Osteoblast (primary cell): ENCODE measurements at regions not wholly inside any gene's neighbourhood (a gene's known extent, or its start where the extent isn't known, plus 50 kb on each side); places are given as distances from the start of the nearest gene placed in this dataset.

ENCODE experiments used
- DNase-seq: peaks from one replicate; pipeline ENCODE4 v3.0.0; 2011; ENCODE audit warnings: low spot score, mixed read lengths; ENCODE audit not compliant: insufficient read length; ENCODE audit errors: missing footprints
- H2AFZ ChIP-seq: 2 replicates; pipeline ENCODE4 v1.6.0; 2011; ENCODE audit warnings: mild to moderate bottlenecking, low read length
- H3K27ac ChIP-seq: 2 replicates; pipeline ENCODE4 v1.5.1; 2011; ENCODE audit warnings: mild to moderate bottlenecking, low read depth, low read length, moderate library complexity
- H3K27me3 ChIP-seq: 2 replicates; pipeline ENCODE4 v1.6.0; 2012; ENCODE audit warnings: mild to moderate bottlenecking, control low read depth, inconsistent platforms, low read length, moderate library complexity; ENCODE audit not compliant: insufficient read depth
- H3K36me3 ChIP-seq: 2 replicates; pipeline ENCODE4 v1.5.1; 2011; ENCODE audit warnings: mild to moderate bottlenecking, low read length, control low read depth, moderate library complexity; ENCODE audit not compliant: insufficient read depth
- H3K4me1 ChIP-seq: 2 replicates; pipeline ENCODE4 v1.5.1; 2011; ENCODE audit warnings: mild to moderate bottlenecking, low read length, control low read depth, moderate library complexity; ENCODE audit not compliant: insufficient read depth
- H3K4me2 ChIP-seq: 2 replicates; pipeline ENCODE4 v1.6.0; 2011; ENCODE audit warnings: mild to moderate bottlenecking, low read length; ENCODE audit not compliant: insufficient read depth
- H3K4me3 ChIP-seq: fragments of 200-600 bp; sonication (generic); 3 replicates; pipeline ENCODE4 v1.5.1; 2012; ENCODE audit warnings: mild to moderate bottlenecking, low read length, inconsistent platforms; ENCODE audit not compliant: insufficient read depth
- H3K79me2 ChIP-seq: 2 replicates; pipeline ENCODE4 v1.6.0; 2012; ENCODE audit warnings: mild to moderate bottlenecking, low read length, control low read depth, inconsistent platforms; ENCODE audit not compliant: insufficient read depth
- H3K9me3 ChIP-seq: 2 replicates; pipeline ENCODE4 v1.5.1; 2011; ENCODE audit warnings: low read depth, low read length, control low read depth
- H4K20me1 ChIP-seq: 2 replicates; pipeline ENCODE4 v1.6.0; 2012; ENCODE audit warnings: mild to moderate bottlenecking, low read length, control low read depth; ENCODE audit not compliant: insufficient read depth
- CTCF ChIP-seq: IDR thresholded peaks from 2 replicates; pipeline ENCODE4 v1.5.1; 2011; ENCODE audit warnings: mild to moderate bottlenecking, low read depth, low read length, moderate library complexity; ENCODE audit errors: extremely low read depth

- H3K79me2 ChIP-seq = no peaks in the 10 kb centered on the region
- H3K36me3 ChIP-seq = no peaks in the 10 kb centered on the region
- H3K4me2 ChIP-seq = no peak overlapping the region
- no peak overlapping the region for H3K4me3 ChIP-seq
- TF ChIP-seq CTCF = no peak
- no peaks in the 10 kb centered on the region for H4K20me1 ChIP-seq
- no peaks in the 10 kb centered on the region for H3K4me1 ChIP-seq
- no peak for DNase-seq
- H3K9me3 ChIP-seq = no peaks in the 10 kb centered on the region
- H3K27me3 ChIP-seq = no peaks in the 10 kb centered on the region
- no peak overlapping the region for H3K27ac ChIP-seq
- H2AFZ ChIP-seq = no peak overlapping the region
These were observed 133.4 kb downstream of the HAO1 start for GRCh38 chr20:7806831-7807230.

- DNase-seq = no peak
- no peaks in the 10 kb centered on the region for H3K36me3 ChIP-seq
These were observed 123.0 kb downstream of the HAO1 start for GRCh38 chr20:7817286-7817685.

GRCh38 chr20:7818477-7818876 lies 121.8 kb downstream of the HAO1 start:
- Histone ChIP-seq H4K20me1 (no peaks in the 10 kb centered on the region), H3K27ac (no peak overlapping the region), H3K4me3 (no peak overlapping the region), H3K9me3 (no peaks in the 10 kb centered on the region), H3K79me2 (no peaks in the 10 kb centered on the region), H3K36me3 (no peaks in the 10 kb centered on the region), H3K4me1 (no peaks in the 10 kb centered on the region), H3K4me2 (no peak overlapping the region), H2AFZ (no peak overlapping the region), H3K27me3 (no peaks in the 10 kb centered on the region)
- no peak for TF ChIP-seq CTCF
- no peak for DNase-seq

More at GRCh38 chr20:7817286-7817685, 123.0 kb downstream of the HAO1 start:
- Histone ChIP-seq H2AFZ (no peak overlapping the region), H3K27ac (no peak overlapping the region), H3K4me2 (no peak overlapping the region), H3K27me3 (no peaks in the 10 kb centered on the region), H3K79me2 (no peaks in the 10 kb centered on the region), H4K20me1 (no peaks in the 10 kb centered on the region), H3K9me3 (no peaks in the 10 kb centered on the region), H3K4me3 (no peak overlapping the region), H3K4me1 (no peaks in the 10 kb centered on the region)
- no peak for TF ChIP-seq CTCF

GRCh38 chr20:7820897-7821296 lies 119.4 kb downstream of the HAO1 start:
- Histone ChIP-seq H4K20me1 (no peaks in the 10 kb centered on the region), H3K9me3 (no peaks in the 10 kb centered on the region), H3K4me2 (no peak overlapping the region), H2AFZ (no peak overlapping the region), H3K36me3 (no peaks in the 10 kb centered on the region), H3K4me3 (no peak overlapping the region), H3K79me2 (no peaks in the 10 kb centered on the region), H3K27me3 (no peaks in the 10 kb centered on the region), H3K27ac (no peak overlapping the region), H3K4me1 (no peaks in the 10 kb centered on the region)
- no peak for TF ChIP-seq CTCF
- DNase-seq = no peak
